Mesenchymal stem cell (in vitro differentiated cells and primary cell): ENCODE measurements at regions not wholly inside any gene's neighbourhood (a gene's known extent, or its start where the extent isn't known, plus 50 kb on each side); places are given as distances from the start of the nearest gene placed in this dataset.

ENCODE experiments used
- DNase-seq: peaks from one replicate; pipeline ENCODE4 v3.0.0-alpha.2; 2013
- H2AFZ ChIP-seq: one replicate; pipeline ENCODE4 v1.6.1; 2013; ENCODE audit warnings: low read depth, mild to moderate bottlenecking, control low read depth, inconsistent platforms, low read length, moderate library complexity
- H2AK5ac ChIP-seq: 2 replicates; pipeline ENCODE4 v1.6.1; 2013; ENCODE audit warnings: low read length, moderate library complexity, mild to moderate bottlenecking, inconsistent platforms; ENCODE audit not compliant: severe bottlenecking
- H2BK120ac ChIP-seq: one replicate; pipeline ENCODE4 v1.6.1; 2013; ENCODE audit warnings: low read depth, mild to moderate bottlenecking, inconsistent platforms, low read length, moderate library complexity
- H2BK12ac ChIP-seq, 2 experiments: one replicate each; pipeline ENCODE4 v1.6.1; 2013; ENCODE audit warnings: inconsistent platforms in 2 of 2, low read length in 2 of 2, mild to moderate bottlenecking in 2 of 2, moderate library complexity in 2 of 2, control low read depth in 1 of 2
- H2BK15ac ChIP-seq: one replicate; pipeline ENCODE4 v1.6.1; 2013; ENCODE audit warnings: mild to moderate bottlenecking, low read depth, inconsistent platforms; ENCODE audit not compliant: poor library complexity, severe bottlenecking
- H2BK5ac ChIP-seq: 2 replicates; pipeline ENCODE4 v1.6.1; 2013; ENCODE audit warnings: low read depth, mild to moderate bottlenecking, low read length, control low read depth, inconsistent platforms; ENCODE audit not compliant: poor library complexity, severe bottlenecking
- H3K14ac ChIP-seq, 2 experiments: one replicate each; pipeline ENCODE4 v1.6.1; 2013; ENCODE audit warnings: inconsistent platforms in 2 of 2, low read length in 2 of 2, control low read depth in 1 of 2, mild to moderate bottlenecking in 1 of 2, moderate library complexity in 1 of 2
- H3K18ac ChIP-seq, 2 experiments: one replicate each; pipeline ENCODE4 v1.6.1; 2013; ENCODE audit warnings: inconsistent platforms in 2 of 2, low read length in 2 of 2, control low read depth in 1 of 2, low read depth in 1 of 2, mild to moderate bottlenecking in 1 of 2
- H3K23ac ChIP-seq, 2 experiments: one replicate each; pipeline ENCODE4 v1.6.1; 2013; ENCODE audit warnings: inconsistent platforms in 2 of 2, low read length in 2 of 2, mild to moderate bottlenecking in 2 of 2, moderate library complexity in 2 of 2, control low read depth in 1 of 2
- H3K27ac ChIP-seq: 2 replicates; pipeline ENCODE4 v1.5.1; 2013; ENCODE audit warnings: mild to moderate bottlenecking, moderate library complexity, low read length, control low read depth, inconsistent platforms; ENCODE audit not compliant: poor library complexity, severe bottlenecking
- H3K27me3 ChIP-seq, 2 experiments: 2 replicates each; pipeline versions ENCODE4 v1.6.1 to v1.7.0; 2013; ENCODE audit warnings: low read length in 2 of 2, mild to moderate bottlenecking in 2 of 2, moderate library complexity in 2 of 2, control low read depth in 1 of 2, inconsistent platforms in 1 of 2; ENCODE audit not compliant: control insufficient read depth in 1 of 2, insufficient read depth in 1 of 2
- H3K36me3 ChIP-seq, 2 experiments: 2 replicates each; pipeline versions ENCODE4 v1.6.1 to v1.7.0; 2013; ENCODE audit warnings: low read length in 2 of 2, control low read depth in 1 of 2, inconsistent platforms in 1 of 2, low read depth in 1 of 2, mild to moderate bottlenecking in 1 of 2; ENCODE audit not compliant: insufficient read depth in 2 of 2, control insufficient read depth in 1 of 2
- H3K4ac ChIP-seq, 2 experiments: one replicate each; pipeline ENCODE4 v1.6.1; 2013; ENCODE audit warnings: inconsistent platforms in 2 of 2, low read length in 2 of 2, mild to moderate bottlenecking in 2 of 2, moderate library complexity in 2 of 2, control low read depth in 1 of 2, low read depth in 1 of 2
- H3K4me1 ChIP-seq: 2 replicates; pipeline ENCODE4 v1.6.1; 2013; ENCODE audit warnings: low read depth, low read length, control low read depth; ENCODE audit not compliant: control insufficient read depth, insufficient read depth
- H3K4me2 ChIP-seq: 2 replicates; pipeline ENCODE4 v1.6.1; 2013; ENCODE audit warnings: low read length, mild to moderate bottlenecking, inconsistent platforms; ENCODE audit not compliant: poor library complexity, severe bottlenecking
- H3K4me3 ChIP-seq, 2 experiments: 2 replicates each; pipeline versions ENCODE4 v1.5.1 to v1.7.0; 2013; ENCODE audit warnings: low read length in 2 of 2, mild to moderate bottlenecking in 2 of 2, control low read depth in 1 of 2, low read depth in 1 of 2; ENCODE audit not compliant: insufficient read depth in 1 of 2
- H3K79me1 ChIP-seq: replicated peaks from 2 replicates; pipeline ENCODE4 v1.6.1; 2013; ENCODE audit warnings: mild to moderate bottlenecking, control low read depth, low read length, inconsistent platforms; ENCODE audit not compliant: poor library complexity, severe bottlenecking
- H3K9ac ChIP-seq: 2 replicates; pipeline ENCODE4 v1.7.0; 2013; ENCODE audit warnings: mild to moderate bottlenecking, low read length, moderate library complexity
- H3K9me3 ChIP-seq: 2 replicates; pipeline ENCODE4 v1.7.0; 2013; ENCODE audit warnings: mild to moderate bottlenecking, low read length; ENCODE audit not compliant: control insufficient read depth
- H4K8ac ChIP-seq: one replicate; pipeline ENCODE4 v1.6.1; 2013; ENCODE audit warnings: inconsistent platforms, mild to moderate bottlenecking, low read length, moderate library complexity
- H4K91ac ChIP-seq: one replicate; pipeline ENCODE4 v1.6.1; 2013; ENCODE audit warnings: mild to moderate bottlenecking, low read length, inconsistent platforms
- WGBS: methylation state at CpG from one replicate; pipeline ENCODE4 v1.1.7; 2013; ENCODE audit warnings: mixed read lengths; 5-methylcytosine and 5-hydroxymethylcytosine counted together

- WGBS, result 79% methylated on average over 8 of the region's 9 CpGs
These were observed 56.5 kb downstream of the KCTD12 start for GRCh38 chr13:76829572-76830327.

GRCh38 chr13:76828316-76828741 is 57.9 kb downstream of the KCTD12 start:
- H3K23ac ChIP-seq, result no peak overlapping the region
- H2AFZ ChIP-seq, result no peak overlapping the region
- H2AK5ac ChIP-seq, result no peak overlapping the region
- H3K9ac ChIP-seq, result no peak overlapping the region
- no peaks in the 10 kb centered on the region for H3K27me3 ChIP-seq
- H3K18ac ChIP-seq, result no peak overlapping the region
- H2BK5ac ChIP-seq, result no peak overlapping the region
- H3K79me1 ChIP-seq, result no peaks in the 10 kb centered on the region
- no peak for DNase-seq
- no peak overlapping the region for H3K4me2 ChIP-seq
- no peaks in the 10 kb centered on the region for H3K9me3 ChIP-seq
- no peak overlapping the region for H3K4ac ChIP-seq
- no peak overlapping the region for H3K27ac ChIP-seq
- H2BK12ac ChIP-seq, result no peak overlapping the region
- no peak overlapping the region for H3K14ac ChIP-seq
- H2BK15ac ChIP-seq, result no peak overlapping the region
- H3K36me3 ChIP-seq, result no peaks in the 10 kb centered on the region
- H3K4me1 ChIP-seq, result peaks cover 5% of the 10 kb centered on the region
- no peak overlapping the region for H3K4me3 ChIP-seq
- H2BK120ac ChIP-seq, result no peak overlapping the region
- no peak overlapping the region for H4K91ac ChIP-seq
- WGBS, result 80% methylated on average over 3 of the region's 3 CpGs
- no peak overlapping the region for H4K8ac ChIP-seq

More at GRCh38 chr13:76829572-76830327, 56.5 kb downstream of the KCTD12 start:
- Histone ChIP-seq H2BK120ac (no peak overlapping the region), H3K23ac (no peak overlapping the region), H2BK5ac (no peak overlapping the region), H3K27ac (no peak overlapping the region), H2AK5ac (no peak overlapping the region), H3K4ac (no peak overlapping the region), H3K4me1 (peaks cover 5% of the 10 kb centered on the region), H3K9ac (peak overlapping the region; percentile 62), H3K79me1 (no peaks in the 10 kb centered on the region), H3K9me3 (no peaks in the 10 kb centered on the region), H3K4me2 (no peak overlapping the region), H4K91ac (no peak overlapping the region), H2BK15ac (no peak overlapping the region), H4K8ac (no peak overlapping the region), H3K14ac (no peak overlapping the region), H2BK12ac (no peak overlapping the region), H2AFZ (no peak overlapping the region), H3K27me3 (no peaks in the 10 kb centered on the region), H3K36me3 (no peaks in the 10 kb centered on the region), H3K18ac (no peak overlapping the region), H3K4me3 (peak overlapping the region in 1 of 2 experiments; percentile 34)
- DNase-seq, result no peak

- no peak overlapping the region for H4K8ac ChIP-seq
- H2BK12ac ChIP-seq, result no peak overlapping the region
- H3K23ac ChIP-seq, result no peak overlapping the region
- H3K36me3 ChIP-seq, result no peaks in the 10 kb centered on the region
- H3K27ac ChIP-seq, result no peak overlapping the region
- H3K4ac ChIP-seq, result no peak overlapping the region
- DNase-seq, result no peak
- WGBS, result 92% methylated on average over 5 of the region's 5 CpGs
- no peak overlapping the region for H2AK5ac ChIP-seq
- no peak overlapping the region for H3K9ac ChIP-seq
- H3K27me3 ChIP-seq, result no peaks in the 10 kb centered on the region
- H2BK15ac ChIP-seq, result no peak overlapping the region
- H3K4me1 ChIP-seq, result peaks cover 5% of the 10 kb centered on the region
- H2BK5ac ChIP-seq, result no peak overlapping the region
- no peak overlapping the region for H3K4me3 ChIP-seq
- no peak overlapping the region for H3K14ac ChIP-seq
- H3K79me1 ChIP-seq, result no peaks in the 10 kb centered on the region
- H3K18ac ChIP-seq, result no peak overlapping the region
- no peak overlapping the region for H3K4me2 ChIP-seq
- H2BK120ac ChIP-seq, result no peak overlapping the region
- H3K9me3 ChIP-seq, result no peaks in the 10 kb centered on the region
- no peak overlapping the region for H2AFZ ChIP-seq
- H4K91ac ChIP-seq, result no peak overlapping the region
These were observed 59.7 kb downstream of the KCTD12 start for GRCh38 chr13:76826527-76826926.

GRCh38 chr13:76825430-76825829 is 60.8 kb downstream of the KCTD12 start:
- H3K27ac ChIP-seq, result no peak overlapping the region
- no peak for DNase-seq
- H2AK5ac ChIP-seq, result no peak overlapping the region
- no peak overlapping the region for H2BK15ac ChIP-seq
- H3K4ac ChIP-seq, result no peak overlapping the region
- H2BK5ac ChIP-seq, result no peak overlapping the region
- H3K4me3 ChIP-seq, result no peak overlapping the region
- H3K4me1 ChIP-seq, result peaks cover 5% of the 10 kb centered on the region
- no peak overlapping the region for H4K8ac ChIP-seq
- no peak overlapping the region for H3K9ac ChIP-seq
- no peak overlapping the region for H3K14ac ChIP-seq
- H3K79me1 ChIP-seq, result no peaks in the 10 kb centered on the region
- H3K23ac ChIP-seq, result no peak overlapping the region
- no peak overlapping the region for H3K4me2 ChIP-seq
- H3K18ac ChIP-seq, result no peak overlapping the region
- no peak overlapping the region for H4K91ac ChIP-seq
- no peaks in the 10 kb centered on the region for H3K9me3 ChIP-seq
- 87% methylated on average over 1 of the region's 1 CpG for WGBS
- H2BK12ac ChIP-seq, result no peak overlapping the region
- H3K27me3 ChIP-seq, result no peaks in the 10 kb centered on the region
- no peak overlapping the region for H2AFZ ChIP-seq
- H2BK120ac ChIP-seq, result no peak overlapping the region
- no peaks in the 10 kb centered on the region for H3K36me3 ChIP-seq
